Activated CD4-positive, CD25-positive, alpha-beta regulatory T cell treated with anti-CD3 and anti-CD28 coated beads, Interleukin-2, amount 50 U/mL, for 24 hours (primary cell): ENCODE measurements at regions not wholly inside any gene's neighbourhood (a gene's known extent, or its start where the extent isn't known, plus 50 kb on each side); places are given as distances from the start of the nearest gene placed in this dataset.

Source experiments
- ATAC-seq, 2 donors: fragments of 150-1000 bp; cut with Tn5 transposase; one replicate each; pipeline ENCODE4 v1.10.0; 2021; ENCODE audit warnings: mild to moderate bottlenecking in 1 of 2, moderate library complexity in 1 of 2

DNA sequence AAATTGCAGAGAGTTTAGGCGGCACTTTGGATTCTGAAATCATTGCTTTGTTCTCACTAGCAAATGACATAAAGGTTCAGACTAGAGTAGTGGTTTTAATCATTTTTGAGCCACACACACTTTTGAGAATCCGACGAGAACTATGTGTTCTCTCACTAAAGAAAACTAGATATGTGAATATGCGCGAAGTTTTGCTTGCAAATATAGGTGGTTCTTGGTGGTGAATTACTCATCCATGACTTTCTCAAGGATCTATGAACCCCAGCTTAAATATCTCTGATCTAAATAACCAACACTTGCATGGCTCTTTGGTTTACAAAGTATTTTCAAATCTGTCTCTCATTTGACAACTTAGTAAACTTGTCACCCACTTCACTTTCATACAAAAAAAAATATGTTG, 54.8 kb downstream of the NOG start:
- no peak for ATAC-seq

DNA sequence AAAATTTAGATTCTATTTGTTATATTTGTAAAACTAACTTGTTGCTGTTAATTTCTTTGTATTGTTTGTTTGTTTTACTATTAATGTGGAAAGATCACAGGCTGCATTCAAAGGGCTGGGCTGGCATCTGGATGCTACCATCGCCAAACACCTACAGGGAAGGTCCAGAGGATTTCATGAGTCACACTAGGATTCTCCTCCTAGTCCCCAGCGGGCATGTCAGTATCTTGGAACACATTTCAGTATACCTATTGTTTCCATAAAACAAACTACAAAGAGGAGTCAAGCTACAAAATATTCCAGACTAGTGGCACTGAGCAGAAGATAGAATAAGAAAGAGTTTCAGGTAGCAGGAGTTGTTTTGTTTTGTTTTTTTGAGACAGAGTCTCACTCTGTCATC, 55.3 kb downstream of the NOG start:
- no peak for ATAC-seq

DNA sequence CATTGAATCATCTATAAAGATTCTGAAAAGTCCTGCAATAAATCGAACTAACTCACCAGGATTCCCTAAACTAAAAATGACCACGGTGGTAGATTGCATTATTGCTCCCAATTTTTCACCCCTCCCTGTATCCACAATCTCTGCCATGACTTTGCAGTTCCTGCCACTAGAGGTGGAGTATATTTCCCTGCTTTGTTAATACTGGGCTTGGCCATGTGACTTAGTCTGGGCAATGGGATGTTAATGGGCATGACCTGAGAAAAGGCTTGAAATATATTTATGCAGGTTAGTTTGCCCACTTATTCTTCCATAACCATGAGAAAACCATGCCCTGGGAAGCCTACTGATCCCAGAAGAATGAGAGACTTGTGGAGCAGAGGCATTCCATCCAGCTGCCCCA, 59.1 kb downstream of the NOG start:
- no peak for ATAC-seq

DNA sequence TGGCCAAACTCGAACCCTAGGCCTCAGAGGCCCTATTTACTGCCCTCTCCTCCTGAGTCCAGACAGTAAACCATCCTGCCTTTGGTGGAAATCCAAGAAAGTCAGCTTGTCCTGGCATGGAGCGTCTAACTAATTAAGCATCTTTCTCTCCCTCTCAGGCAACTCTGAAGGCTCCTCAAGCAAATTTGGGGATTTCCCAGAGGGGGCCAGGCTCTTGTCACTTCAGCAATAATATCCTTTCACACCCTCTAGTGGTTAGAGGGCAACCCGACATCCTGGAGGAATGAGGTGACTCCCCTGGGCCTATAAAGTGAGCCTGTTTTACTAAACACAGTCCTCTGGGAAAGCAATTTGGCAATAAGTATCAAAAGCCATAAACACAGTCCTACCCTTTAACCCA, 60.4 kb downstream of the NOG start:
- ATAC-seq: peak; percentile 92 to 96

DNA sequence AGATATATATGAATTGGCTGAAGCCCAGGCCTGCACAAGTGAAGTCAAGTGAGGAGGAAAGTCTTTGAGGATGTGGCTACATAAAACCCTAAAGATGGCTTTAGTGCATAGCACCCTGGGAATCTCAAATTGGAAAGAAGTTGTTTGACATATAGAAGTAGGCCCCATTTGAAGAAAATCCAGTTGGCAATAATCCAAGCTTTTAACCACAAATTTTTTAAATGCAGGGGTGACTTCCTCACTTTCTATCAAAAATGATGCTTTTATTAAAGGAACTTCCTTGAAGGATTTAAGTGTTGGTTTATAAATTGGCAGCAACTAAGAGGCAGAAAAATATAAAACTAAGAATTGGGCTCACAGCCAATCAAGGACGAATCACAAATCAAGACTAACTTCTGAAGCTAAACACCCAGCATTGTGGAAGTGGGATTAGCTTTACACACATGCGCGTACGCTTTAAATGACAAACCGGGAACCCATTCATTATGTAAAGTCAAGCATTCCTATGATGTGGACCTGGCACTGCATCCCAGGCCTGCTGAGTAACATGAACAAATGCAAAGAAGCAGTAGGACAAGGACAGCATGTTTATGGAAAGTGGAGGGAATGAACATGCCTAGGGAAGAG, 63.3 kb downstream of the NOG start:
- no peak for ATAC-seq

DNA sequence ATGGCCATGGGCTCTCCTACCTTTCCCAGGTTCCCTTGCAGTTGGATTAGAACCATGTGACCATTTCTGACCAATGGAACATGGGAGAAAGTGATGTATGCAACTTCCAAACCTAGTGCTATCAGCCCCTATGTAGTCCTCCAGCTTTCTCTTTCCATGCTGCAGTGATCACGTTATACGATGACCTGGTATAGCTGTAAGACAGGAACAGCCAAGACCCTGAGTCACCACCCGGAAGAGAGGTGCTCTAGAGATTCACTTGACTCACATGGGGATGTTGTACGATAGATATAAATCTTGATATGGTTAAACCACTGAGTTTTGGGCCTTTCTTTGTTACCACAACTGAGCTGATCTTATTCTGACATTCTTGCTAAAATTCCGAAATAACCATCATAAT, 65.1 kb downstream of the NOG start:
- peak; percentile 52 to 59 for ATAC-seq

DNA sequence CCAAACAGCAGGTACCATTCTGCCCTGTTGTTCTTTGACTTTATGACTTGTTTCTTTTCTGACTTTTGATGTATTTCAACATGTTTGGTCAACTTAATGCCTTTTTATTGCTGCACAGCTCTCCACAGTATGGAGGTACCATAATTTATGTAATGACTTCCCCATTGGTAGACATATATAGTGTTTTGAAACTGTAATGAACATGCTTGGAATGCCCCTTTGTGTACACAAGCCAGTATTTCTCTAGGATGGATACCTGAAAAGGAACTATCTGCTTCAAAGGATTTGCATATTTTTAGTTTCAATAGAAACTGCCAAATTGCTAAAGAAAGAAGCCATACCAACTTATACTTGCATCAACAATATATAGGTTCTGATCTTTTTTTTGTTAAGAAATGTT, 66.1 kb downstream of the NOG start:
- no peak for ATAC-seq

DNA sequence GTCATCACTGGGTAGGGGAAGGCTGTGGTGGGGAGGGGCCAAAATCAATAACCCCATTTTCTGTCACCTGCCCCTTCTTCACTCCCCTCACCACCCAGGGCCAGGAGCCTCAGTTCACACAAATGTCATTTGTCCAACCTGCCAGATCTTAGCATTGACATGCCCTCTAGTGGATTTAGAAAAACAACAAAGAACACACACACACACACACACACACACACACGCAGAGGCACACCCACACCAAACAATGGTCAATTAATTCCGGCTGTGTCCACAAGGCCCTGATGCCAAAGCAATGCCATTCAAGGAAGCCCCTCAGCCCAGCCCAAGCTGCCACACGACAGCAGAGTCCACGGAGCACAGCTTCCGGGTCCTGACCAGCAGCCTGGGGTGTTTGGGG, 68.4 kb downstream of the NOG start:
- ATAC-seq: no peak

DNA sequence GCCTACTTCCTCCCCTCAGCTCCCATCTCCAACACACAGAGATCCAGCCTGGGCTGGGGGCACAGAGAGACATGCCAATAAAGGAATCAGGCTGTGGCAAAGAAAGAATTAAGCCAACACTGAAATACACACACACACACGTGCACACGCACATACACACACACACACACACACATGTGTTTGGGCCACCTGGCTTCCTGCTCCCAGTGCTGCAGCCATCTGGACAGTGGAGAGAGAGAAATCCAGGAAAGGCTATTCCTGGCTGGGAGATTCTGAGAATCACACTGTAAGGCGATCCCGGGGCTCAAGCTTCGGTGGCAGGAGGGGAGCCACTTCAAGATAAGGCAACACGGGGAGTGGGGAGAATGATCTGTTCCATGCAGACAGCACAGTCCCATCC, 72.4 kb downstream of the NOG start:
- ATAC-seq: no peak

DNA sequence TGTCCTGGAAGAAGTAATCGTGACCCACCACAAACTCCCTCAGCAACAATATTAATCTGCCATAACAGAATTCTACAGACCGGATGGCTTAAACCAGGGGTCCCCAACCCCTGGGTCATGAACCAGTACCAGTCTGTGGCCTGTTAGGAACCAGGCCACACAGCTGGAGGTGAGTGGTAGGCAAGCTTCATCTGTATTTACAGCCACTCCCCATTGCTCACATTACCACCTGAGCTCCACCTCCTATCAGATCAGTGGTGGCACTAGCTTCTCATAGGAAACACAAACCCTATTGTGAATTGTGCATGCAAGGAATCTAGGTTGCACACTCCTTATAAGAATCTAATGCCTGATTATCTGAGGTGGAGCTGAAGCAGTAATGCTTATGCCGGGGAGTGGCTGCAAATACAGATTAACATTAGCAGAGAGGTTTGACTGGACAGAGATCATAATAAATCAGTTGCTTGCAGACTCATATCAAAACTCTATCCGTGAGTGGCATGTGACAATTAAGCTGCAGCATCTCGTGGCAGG, 74.5 kb downstream of the NOG start:
- ATAC-seq: no peak

DNA sequence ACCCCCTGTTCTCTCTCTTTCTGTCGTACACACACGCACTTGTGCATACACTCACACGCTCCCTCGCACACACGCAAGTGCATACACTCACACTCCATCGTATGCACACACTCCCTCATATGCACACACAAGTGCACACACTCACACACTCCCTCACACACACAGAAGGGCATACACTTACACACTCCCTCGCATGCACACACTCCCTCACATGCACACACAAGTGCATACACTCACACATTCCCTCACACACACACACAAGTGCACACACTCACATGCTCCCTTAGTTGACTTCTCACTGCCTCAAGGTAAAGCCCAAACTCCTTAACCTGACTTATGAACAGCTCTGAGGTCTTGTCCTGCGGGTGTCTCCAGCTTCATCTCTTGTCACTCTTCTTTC, 78.7 kb downstream of the NOG start:
- no peak for ATAC-seq

DNA sequence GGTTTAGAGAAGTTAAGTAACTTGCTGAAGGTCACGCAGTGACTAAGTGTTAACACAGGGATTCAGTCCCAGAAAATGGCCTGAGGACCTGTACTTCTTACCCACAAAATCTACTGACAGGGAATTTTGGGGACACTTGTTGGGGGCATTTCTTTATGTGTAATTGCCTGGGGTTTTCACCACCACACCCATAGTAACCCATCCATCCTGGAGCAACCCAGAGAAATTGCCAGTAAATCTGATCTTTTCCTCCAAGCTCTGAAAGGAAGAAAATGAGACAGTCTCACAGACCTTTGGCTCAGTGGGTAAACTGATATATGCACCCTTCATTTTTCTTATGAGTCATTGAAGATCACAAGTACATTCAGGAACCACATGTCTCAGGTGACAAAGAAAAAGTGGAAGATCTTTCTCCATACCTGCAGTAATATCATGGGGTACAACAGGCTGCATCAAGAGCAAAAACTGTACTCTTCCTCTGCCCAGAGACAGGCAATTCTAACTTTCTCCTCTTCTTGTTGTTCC, 81.0 kb downstream of the NOG start:
- ATAC-seq: no peak

DNA sequence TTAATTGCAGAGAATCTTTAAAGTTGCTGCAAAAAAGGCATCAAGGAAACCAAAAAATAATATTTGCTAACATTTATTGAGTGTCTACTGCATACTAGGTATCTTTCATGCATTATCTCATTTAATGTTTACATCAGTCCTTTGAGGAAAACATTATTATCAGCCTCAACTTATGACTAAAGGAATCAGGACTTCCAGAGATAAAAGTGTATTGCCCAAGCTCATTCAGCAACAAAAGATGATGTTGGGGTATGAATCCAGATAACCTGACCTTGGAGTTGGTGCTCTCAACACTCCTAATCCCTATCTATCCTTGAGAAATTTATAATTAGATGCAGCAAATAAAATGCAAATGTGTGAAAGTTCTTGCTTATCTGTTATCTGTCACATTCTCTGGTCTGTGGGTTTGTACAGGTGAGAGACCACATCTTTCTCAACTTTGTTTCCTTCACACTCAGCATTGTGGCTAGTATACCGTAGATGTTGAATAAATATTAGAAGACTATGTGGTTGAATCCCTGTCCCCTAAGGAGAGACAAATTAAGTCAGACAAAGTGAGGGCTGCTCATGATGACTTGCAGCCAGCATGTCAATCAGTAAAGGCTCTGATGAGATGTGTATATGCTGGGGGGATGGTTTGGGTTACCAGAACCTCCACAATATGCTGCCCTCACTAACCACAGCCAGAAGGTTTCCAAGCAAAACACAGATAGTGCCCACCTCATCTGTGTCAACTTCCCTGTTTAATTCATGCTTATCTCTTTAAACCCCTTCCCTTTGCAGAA, 82.6 kb downstream of the NOG start:
- ATAC-seq: peak; percentile 25 to 37

DNA sequence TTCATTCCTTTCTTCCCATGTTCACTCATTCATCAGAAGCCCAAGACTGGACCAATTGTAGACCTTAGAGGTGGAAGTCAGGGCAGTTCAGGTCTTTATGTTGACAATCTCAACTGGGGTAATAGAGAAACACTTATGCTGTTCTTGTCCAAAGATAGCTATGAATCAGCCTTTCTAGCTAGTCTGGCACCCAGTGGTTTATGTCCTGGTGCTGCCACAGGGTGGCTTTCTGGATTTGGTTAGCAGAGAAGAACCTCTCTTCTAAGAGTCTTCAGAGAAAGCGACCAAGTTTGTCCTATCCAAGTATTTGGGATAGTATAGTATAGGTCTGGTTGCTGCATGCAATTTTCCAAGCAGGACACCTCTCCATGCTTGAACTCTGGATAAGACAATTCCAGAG, 83.3 kb downstream of the NOG start:
- no peak for ATAC-seq

DNA sequence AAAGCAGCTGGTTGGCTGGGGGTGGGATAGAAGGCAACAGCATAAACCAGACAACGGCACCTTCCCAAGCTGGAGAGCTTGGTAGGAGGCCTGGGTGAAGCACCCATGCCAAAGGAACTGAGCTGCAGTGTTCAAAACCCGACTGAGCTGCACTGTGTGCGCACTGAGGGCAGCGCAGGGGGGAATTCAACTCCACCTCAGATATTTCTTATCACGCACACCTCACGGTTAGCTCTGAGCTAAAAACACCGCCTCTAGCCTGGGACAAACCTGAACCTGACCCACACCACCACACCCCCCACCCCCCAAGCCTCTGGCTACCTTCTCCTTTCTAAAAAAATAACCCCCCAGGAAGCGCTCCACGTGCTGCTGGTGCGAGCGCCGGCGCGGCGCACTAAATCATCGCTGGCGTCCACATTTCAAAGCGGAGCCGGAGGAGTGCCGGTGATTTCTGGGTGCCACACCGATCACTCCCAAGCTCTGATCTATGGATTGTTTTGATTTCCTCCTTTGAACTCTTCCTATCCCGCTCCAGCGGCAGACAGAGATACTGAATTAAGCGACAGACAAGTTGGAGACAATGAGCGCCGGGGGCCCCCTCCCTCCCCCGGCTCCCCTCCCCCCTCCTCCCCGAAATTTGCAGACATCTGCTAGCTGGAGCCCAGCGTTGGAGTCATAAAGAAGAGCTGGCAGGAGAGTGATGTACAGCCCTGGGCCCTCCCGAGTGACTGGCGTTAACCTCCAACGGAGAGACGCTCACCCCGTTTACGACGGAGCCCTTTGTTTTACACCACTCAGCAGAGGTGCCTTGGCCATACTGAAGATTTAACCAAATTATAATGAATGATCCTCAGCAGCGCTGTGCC, 85.0 kb downstream of the NOG start:
- ATAC-seq: peak; percentile 45 to 55

DNA sequence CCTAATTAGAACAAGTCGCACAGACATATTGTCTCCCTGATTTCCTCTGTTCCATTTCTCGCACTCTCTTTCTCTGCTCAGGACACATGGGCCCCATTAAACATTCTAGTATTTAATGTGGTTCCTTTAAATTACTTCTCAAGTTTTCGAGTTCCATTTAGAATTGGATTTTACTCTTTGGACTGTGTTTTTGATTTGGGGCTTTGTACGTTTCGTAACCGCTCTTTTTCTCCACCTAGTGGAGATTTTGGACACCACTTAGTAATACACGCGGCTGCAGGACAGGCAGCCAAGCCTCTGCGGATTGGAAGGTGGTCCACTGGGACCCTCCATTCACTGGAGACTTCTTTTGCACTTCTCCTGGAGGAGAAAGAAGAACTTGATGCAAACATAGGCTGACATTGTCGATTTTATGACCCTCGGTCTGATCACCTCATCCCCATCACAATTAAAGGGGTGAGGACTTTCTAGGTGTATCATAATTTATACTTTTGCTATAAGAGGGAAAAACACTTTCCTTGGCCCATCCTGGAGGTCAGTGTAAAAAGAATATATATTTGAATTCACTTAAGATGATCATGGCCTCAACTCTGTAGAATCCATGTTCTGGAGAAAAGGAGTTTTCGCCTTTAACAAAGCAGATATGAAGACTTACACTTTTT, 85.7 kb downstream of the NOG start:
- peak in 1 of 2 donors; percentile 39 for ATAC-seq

DNA sequence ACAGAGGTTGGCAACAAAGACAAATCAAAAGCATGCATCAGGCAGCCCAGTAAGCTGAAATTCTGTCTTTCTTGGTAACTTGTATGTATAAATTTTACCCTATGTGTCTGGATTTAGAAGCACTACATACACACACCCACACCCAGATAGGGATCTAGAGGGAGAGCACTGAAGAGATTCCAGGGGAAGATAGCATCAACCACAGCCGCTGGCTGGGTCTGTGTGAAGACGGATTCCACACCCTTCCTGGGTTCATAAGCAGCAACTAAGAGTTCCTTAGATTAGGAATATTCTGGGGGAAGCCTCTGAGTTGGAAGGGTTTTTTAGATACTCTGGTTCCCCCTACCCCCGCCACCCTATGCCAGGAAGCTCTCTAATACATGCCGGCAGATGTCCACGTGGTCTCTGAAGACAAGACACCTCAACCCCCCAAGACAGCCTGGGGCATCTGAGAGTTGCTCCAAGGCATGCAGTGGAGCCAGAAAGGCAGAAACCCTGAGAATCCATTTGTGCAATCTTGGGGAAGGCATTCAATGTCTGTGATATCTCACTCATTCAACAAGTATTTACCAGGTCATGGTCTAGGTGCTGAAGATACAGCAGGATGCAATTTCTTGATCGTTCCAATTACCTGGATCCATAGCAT, 86.4 kb downstream of the NOG start:
- no peak for ATAC-seq

DNA sequence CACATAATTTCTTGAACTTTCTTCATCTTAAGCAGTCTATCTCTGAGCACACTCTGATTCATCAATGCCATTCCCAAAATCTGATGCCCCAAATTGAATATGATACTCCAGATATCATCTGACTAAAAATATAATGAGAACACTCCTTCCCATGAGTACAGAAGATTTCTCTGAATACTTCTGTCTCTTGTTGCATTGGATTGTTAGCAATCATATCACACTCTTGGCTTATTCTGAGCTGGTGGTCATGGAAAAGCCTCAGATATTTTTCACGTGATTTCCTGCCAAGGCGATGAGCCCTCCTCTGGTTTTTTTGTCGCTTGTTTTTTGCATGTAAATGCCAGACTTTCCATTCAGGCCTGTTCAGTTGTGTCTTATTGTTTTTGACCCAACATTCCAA, 87.2 kb downstream of the NOG start:
- no peak for ATAC-seq

DNA sequence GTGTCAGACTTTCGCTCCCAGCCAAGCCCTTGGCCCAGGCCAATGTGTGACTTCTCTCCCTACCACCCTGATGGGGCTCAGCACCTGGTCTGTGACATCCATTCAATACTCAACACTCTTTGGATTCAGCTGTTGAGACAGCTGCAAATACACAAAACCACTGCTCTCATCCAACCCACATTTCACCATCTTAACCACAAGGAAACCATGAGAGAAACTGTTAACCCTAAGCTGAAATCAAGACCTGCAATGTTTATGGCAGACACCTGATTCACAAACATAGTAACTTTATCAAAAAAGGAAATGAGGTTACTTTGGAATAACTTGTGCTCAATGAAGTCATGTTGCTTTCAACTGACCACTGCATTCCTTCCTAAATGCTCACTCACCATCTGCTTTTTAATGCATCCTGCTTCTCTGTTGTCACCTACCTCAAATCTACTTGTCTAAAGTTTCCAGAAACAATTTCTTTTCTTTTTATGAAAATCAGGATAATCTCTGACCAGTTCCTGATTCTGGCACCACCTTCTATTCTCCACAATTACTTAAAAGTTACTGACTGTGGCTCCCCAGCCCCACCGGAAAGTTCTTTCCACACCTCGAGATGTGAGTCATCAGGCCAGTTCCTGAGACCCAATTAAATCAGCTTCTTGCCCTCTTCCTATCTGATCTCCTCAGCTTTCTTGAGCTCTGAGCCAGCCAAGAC, 88.2 kb downstream of the NOG start:
- peak; percentile 14 to 43 for ATAC-seq

DNA sequence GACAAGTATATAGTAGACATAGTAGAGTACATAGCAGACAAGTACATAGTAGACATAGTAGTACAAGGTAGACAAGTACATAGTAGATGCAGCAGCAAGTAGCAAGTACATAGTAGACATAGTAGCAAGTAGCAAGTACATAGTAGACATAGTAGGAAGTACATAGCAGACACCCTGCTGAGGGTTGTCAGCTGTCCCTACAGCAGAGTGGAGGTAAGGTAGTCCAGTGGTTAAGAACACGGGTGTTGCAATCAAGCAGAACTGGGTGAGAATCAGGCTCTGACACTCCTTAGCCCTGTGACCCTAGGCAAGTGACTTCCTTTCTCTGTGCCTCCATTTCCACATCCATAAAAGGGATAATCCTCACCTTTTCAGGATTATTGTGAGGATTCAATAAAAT, 94.7 kb downstream of the NOG start:
- no peak for ATAC-seq
